IMR-90 (cell line): ENCODE measurements at regions not wholly inside any gene's neighbourhood (a gene's known extent, or its start where the extent isn't known, plus 50 kb on each side); places are given as distances from the start of the nearest gene placed in this dataset.

Experiments used
- CEBPB ChIP-seq: IDR thresholded peaks from 2 replicates; pipeline ENCODE4 v1.6.1; 2012; ENCODE audit warnings: low read depth, low read length, improper control_type of control experiment
- CHD1 ChIP-seq: IDR thresholded peaks from 2 replicates; pipeline ENCODE4 v1.6.1; 2012; ENCODE audit warnings: low read depth, low read length, improper control_type of control experiment
- FOS ChIP-seq: fragments of 150-350 bp; IDR thresholded peaks from 2 replicates; pipeline ENCODE4 v1.6.1; 2016; ENCODE audit warnings: low read depth, low read length
- MAFK ChIP-seq: IDR thresholded peaks from 2 replicates; pipeline ENCODE4 v1.6.1; 2012; ENCODE audit warnings: low read depth, low read length, improper control_type of control experiment
- MAZ ChIP-seq: IDR thresholded peaks from 2 replicates; pipeline ENCODE4 v1.6.1; 2012; ENCODE audit warnings: low read depth, mild to moderate bottlenecking, low read length, improper control_type of control experiment, moderate library complexity, borderline replicate concordance
- MXI1 ChIP-seq: IDR thresholded peaks from 2 replicates; pipeline ENCODE4 v1.6.1; 2012; ENCODE audit warnings: low read depth, mild to moderate bottlenecking, low read length, moderate library complexity, borderline replicate concordance
- NFE2L2 ChIP-seq: fragments of 150-350 bp; IDR thresholded peaks from 2 replicates; pipeline ENCODE4 v1.6.1; 2016; ENCODE audit warnings: low read depth, mild to moderate bottlenecking, low read length
- POLR2A ChIP-seq: IDR thresholded peaks from 2 replicates; pipeline ENCODE4 v1.6.1; 2012; ENCODE audit warnings: mild to moderate bottlenecking, low read depth, low read length
- RAD21 ChIP-seq: IDR thresholded peaks from 2 replicates; pipeline ENCODE4 v1.6.1; 2012; ENCODE audit warnings: low read length, improper control_type of control experiment
- RFX5 ChIP-seq: IDR thresholded peaks from 2 replicates; pipeline ENCODE4 v1.8.0; 2012; ENCODE audit warnings: low read depth, mild to moderate bottlenecking, low read length, moderate library complexity
- SMC3 ChIP-seq: fragments of 150-350 bp; IDR thresholded peaks from 2 replicates; pipeline ENCODE4 v1.6.1; 2016; ENCODE audit warnings: low read depth, mild to moderate bottlenecking, antibody characterized with exemption, low read length, moderate library complexity
- TF ChIP-seq, protein P1 (sequence below): conservative IDR thresholded peaks from 2 replicates; pipeline ENCODE4 v1.5.1; 2012; ENCODE audit warnings: mild to moderate bottlenecking, low read depth, low read length, improper control_type of control experiment
- TF ChIP-seq, protein P2 (sequence below): fragments of 150-350 bp; IDR thresholded peaks from 2 replicates; pipeline ENCODE4 v1.6.1; 2017; ENCODE audit warnings: mild to moderate bottlenecking, antibody characterized with exemption, low read length, low read depth
- TF ChIP-seq, protein P3 (sequence below): fragments of 150-350 bp; IDR thresholded peaks from 2 replicates; pipeline ENCODE4 v1.6.1; 2016; ENCODE audit warnings: low read depth, mild to moderate bottlenecking, low read length, moderate library complexity, borderline replicate concordance

- TF ChIP-seq, protein P1, sequence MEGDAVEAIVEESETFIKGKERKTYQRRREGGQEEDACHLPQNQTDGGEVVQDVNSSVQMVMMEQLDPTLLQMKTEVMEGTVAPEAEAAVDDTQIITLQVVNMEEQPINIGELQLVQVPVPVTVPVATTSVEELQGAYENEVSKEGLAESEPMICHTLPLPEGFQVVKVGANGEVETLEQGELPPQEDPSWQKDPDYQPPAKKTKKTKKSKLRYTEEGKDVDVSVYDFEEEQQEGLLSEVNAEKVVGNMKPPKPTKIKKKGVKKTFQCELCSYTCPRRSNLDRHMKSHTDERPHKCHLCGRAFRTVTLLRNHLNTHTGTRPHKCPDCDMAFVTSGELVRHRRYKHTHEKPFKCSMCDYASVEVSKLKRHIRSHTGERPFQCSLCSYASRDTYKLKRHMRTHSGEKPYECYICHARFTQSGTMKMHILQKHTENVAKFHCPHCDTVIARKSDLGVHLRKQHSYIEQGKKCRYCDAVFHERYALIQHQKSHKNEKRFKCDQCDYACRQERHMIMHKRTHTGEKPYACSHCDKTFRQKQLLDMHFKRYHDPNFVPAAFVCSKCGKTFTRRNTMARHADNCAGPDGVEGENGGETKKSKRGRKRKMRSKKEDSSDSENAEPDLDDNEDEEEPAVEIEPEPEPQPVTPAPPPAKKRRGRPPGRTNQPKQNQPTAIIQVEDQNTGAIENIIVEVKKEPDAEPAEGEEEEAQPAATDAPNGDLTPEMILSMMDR, result no peak
- TF ChIP-seq POLR2A (no peak), FOS (no peak), CHD1 (no peak), RAD21 (no peak), MAZ (no peak), NFE2L2 (no peak), MXI1 (no peak), RFX5 (no peak), CEBPB (no peak), MAFK (no peak), SMC3 (no peak)
- TF ChIP-seq, protein P2, sequence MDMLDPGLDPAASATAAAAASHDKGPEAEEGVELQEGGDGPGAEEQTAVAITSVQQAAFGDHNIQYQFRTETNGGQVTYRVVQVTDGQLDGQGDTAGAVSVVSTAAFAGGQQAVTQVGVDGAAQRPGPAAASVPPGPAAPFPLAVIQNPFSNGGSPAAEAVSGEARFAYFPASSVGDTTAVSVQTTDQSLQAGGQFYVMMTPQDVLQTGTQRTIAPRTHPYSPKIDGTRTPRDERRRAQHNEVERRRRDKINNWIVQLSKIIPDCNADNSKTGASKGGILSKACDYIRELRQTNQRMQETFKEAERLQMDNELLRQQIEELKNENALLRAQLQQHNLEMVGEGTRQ, result no peak
- TF ChIP-seq, protein P3, sequence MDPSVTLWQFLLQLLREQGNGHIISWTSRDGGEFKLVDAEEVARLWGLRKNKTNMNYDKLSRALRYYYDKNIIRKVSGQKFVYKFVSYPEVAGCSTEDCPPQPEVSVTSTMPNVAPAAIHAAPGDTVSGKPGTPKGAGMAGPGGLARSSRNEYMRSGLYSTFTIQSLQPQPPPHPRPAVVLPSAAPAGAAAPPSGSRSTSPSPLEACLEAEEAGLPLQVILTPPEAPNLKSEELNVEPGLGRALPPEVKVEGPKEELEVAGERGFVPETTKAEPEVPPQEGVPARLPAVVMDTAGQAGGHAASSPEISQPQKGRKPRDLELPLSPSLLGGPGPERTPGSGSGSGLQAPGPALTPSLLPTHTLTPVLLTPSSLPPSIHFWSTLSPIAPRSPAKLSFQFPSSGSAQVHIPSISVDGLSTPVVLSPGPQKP, result no peak
Measured at GRCh38 chr5:53173083-53173482, 63.5 kb upstream of the MOCS2 start.
